ENCODE measurements at regions not wholly inside any gene's neighbourhood (a gene's known extent, or its start where the extent isn't known, plus 50 kb on each side); places are given as distances from the start of the nearest gene placed in this dataset.

- no peak for TF ChIP-seq CTCF (conservative IDR thresholded peaks at IDR 0.05; ENCODE audit: low read depth, low read length)
- TF ChIP-seq EZH2 (IDR thresholded peaks at IDR 0.05; ENCODE audit: low read length, unreplicated experiment): no peak
- no peak for TF ChIP-seq EZH2phosphoT487 (IDR thresholded peaks at IDR 0.05; ENCODE audit: borderline replicate concordance, low read length)
Observed at GRCh38 chr5:32889078-32889477, 178.0 kb downstream of the NPR3 start.

All from PC-3 (cell line).